ENCODE measurements at regions not wholly inside any gene's neighbourhood (a gene's known extent, or its start where the extent isn't known, plus 50 kb on each side); places are given as distances from the start of the nearest gene placed in this dataset.
A peak's percentile ranks its signal among the peaks of the same experiment; 100 is the strongest.

DNA sequence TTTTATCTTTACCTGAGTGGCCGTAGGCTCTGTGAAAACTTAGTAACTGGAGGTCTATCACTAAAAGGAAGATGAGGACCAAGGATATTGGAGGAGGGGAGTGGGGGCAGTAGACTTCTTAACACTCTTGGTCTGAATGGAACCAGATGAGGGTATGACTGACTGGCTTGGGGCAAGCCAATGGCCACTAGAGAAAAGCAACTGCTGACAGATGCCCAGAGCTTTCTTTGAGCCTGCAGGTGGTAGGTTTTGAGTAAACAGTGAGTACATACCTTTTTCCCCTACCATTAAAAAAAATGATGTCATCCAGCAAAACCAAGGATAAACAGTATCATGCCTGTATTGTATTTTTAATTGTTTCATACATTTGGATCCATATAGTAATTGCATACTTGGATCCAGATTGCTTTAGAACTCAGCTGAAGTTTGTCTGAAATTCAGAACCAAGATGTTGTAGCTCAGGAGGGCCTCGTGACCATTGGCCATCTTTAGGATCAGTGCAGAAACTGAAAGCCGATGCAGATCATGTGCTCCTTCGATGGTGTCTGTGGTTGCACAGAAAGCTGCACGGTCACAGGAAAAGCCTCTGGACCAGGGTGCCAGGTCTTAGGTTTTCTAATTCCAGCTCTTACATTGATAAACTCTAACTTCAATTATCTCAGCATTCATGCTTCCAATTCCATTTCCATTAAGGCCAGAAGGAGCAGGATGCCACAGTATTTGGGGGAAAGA, 131.0 kb downstream of the PDGFRA start:
- no peak for DNase-seq (ENCODE audit: low spot score)

DNA sequence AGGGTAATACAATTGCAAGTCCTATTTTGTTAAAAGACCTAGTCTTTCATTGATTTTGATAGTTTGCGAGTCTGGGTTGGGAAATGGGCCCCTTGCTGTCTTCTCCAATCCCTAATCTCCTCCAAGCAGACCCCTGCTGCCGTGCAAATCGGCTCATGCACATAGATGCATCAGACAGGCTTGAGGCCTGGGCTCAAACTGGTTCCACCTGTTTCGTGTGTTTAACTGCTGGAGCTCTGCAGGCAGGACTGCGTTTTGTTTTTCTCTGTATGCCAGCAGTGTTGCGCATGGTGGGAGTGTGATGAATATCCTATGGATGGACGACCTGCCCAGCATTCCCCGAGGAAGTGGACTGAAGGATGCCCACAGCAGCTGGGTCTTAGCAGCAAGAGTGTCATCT, 133.9 kb downstream of the PDGFRA start:
- no peak for DNase-seq (ENCODE audit: low spot score)

DNA sequence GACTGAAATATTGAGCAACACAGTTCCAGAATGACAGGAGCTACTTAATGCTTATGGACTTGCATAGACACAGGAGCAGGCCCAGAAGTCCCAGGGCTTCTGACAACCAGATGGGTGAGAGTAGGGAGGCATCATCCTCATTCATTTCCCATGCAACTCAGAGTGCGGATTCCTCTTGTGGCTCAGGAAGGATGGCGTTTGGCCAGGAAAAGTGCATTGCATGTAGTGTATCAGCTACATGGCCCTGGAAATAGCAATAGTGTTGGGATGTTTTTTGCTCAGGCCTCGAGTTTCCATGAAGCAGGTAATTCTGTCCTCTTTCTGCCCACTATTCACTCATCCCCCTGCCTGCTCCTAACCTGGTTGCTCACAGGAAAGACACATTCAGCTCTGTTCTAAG, 136.6 kb downstream of the PDGFRA start:
- no peak for DNase-seq (ENCODE audit: low spot score)

DNA sequence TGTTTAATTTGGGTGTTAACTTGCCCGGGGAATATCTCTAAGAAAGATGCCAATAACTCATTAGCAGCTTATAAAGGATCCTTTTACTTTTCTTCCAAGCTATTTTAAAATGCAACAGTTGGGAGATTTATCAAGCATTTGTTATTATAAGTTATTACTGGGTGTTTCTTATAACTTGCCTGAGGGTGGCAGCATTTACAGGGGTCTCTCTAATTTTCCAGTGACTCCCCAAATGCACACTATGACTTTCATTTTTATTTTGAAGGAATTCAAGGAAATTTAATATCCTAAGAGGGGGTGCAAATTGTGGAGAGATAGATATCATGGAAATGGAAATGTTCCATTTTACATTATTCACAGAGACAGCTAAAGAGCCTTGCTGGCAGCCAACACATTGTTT, 138.0 kb downstream of the PDGFRA start:
- DNase-seq (ENCODE audit: low spot score) = no peak

DNA sequence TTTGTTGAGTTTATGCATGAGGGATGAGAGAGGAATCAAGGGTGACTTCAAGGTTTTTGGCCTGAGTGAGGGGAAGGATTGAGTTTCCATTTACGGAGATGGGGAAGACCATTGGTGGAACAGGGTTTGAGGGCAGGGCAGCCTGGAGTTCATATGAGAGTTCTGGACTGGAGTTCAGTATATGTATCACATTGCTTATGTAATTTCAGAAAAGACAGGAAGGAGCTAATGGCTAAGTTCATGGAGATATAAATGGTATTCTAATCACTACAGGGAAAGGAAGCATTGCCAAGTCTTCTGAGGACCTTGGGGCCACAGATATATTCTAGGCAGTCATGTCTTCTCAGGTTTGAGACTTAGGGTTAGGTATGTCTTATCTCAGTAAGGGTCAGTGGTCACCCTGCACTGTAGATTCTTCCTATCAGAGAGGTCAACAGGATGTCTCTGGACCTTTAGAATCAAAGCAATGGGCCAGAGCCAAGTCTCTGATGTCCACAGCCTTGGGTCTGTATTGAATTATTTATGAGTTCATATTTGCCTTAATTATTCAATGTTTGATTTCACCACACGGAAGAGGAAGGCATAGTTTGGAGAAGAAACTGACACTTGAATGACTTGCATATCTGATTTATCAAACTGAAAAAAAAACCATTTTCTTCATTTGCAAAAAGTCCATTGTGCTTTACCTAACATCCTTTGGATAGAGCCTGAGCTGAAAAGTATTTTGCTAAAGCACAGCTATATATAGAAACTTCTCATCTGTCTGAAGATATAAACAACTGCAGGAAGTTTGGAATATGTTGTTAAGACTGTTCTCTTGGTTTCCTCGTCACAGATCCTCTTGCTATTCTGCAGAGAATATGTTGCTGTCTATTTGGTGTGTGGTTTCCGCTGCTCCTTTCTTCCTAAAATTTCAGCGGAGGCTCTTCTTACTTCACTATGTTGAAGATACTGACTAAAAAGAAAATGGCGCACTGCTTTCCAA, 139.5 kb downstream of the PDGFRA start:
- DNase-seq (ENCODE audit: low spot score) = no peak

DNA sequence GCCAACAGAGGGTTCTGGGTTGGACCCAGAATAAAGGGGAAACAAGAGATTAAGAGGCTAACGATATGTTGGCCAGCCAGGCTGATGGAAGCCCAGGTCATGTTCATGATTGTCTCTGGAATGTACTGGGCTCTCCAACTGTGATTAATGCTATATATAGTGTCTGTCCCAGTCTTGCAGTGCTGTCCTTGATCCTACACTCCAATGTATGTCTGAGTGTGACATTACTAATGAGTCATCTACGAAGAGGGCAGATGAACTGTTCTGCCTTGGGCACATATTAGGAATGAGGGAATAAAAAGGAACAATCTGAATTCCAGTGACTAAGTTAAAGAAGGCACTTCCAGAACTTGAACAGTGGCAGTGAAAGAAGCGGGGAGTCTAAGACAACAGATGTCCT, 142.1 kb downstream of the PDGFRA start:
- no peak for DNase-seq (ENCODE audit: low spot score)

DNA sequence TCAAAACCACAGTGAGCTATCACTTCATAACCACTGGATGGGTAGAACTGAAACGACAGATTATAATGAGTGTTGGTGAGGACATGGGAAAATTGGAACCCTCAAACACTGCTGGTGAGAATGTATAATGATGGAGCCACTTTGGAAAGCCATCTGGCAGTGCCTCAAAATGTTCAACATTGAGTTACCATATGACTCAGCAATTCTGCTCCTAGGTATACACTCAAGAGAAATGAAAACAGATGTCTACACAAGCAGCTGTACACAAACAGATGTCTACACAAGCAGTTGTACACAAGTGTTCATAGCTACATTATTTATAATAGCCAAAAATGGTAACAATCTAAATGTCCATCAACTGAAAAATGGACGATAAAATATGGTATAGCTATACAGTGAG, 143.9 kb downstream of the PDGFRA start:
- no peak for DNase-seq (ENCODE audit: low spot score)

DNA sequence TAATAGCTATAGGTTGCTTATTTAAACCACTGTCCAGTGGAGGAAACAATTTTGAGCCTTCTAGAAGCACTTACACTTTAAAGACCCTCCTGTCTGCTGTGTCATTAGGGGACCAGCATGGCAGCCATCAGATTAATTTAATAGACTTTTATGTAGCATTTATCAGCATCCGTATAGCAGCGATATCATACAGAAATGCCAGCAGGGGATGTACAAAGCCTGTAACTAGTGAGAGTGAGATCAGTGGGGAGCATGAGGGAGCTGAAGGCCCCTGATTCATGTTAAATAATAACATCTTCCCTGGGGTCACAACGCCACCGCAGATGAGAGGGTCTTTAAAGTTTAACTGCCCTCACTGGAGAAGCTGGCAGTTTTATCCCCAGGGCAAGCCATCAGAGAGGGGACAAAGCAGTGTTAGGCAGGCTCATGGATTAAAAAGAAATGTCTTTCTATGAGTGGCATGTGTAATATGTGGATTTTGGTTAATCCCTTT, 144.7 kb downstream of the PDGFRA start:
- DNase-seq (ENCODE audit: low spot score) = no peak

DNA sequence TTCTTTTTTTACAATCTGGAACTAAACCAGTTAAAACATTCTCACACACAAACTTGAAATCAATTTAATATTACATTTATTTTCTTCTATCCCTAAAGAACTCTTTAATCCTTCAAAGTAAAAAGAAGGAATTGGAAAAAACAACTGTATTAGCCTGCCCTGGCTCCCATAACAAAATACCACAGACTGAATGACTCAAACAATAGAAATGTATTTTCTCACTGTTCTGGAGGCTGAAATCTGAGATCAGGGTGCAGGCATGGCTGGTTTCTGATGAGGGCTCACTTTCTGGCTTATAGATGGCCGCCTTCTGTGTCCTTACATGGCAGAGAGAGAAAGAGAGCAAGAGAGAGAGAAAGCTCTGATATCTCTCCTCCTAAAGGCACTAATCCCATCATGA, 149.4 kb downstream of the PDGFRA start:
- DNase-seq (ENCODE audit: low spot score) = no peak

DNA sequence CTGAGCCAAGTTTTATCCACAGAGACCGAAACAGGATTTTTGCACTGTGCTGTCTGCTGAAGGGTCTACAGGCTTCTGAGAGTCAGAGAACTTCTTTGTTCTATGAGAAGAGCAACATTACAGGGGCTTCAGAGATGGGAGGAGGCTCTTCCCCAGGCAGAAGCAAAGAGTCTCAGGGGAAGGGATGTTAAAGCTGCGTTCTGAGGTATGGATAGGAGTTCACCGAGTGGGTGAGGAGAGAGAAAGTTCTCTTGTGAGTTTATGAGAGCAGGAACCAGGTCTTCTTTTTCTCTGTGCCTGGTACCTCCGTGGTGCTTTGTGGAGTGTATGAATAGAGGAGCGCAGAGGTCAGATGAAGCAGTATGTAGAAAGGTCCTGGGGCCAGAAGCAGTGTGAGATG, 155.1 kb downstream of the PDGFRA start:
- no peak for DNase-seq (ENCODE audit: low spot score)

DNA sequence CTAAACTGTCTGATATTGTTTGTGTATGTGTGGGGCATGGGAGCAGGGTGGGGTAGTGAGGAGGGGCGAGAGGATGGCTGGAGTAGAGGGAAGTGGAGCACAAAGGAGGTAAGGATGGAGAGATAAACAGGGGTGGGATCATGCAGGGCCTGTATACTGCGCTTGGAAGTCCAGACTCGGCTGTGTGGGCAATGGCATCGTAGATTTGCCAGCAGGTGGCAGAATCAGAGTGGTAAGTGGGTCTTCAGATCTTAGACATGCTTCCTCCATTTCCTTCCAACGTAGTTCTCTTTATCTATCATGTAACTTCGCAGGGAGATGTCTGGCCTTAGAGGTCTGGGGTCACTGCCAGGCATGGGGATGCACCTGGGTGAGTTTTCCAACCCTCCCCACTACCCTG, 155.5 kb downstream of the PDGFRA start:
- DNase-seq (ENCODE audit: low spot score) = peak; percentile 29

DNA sequence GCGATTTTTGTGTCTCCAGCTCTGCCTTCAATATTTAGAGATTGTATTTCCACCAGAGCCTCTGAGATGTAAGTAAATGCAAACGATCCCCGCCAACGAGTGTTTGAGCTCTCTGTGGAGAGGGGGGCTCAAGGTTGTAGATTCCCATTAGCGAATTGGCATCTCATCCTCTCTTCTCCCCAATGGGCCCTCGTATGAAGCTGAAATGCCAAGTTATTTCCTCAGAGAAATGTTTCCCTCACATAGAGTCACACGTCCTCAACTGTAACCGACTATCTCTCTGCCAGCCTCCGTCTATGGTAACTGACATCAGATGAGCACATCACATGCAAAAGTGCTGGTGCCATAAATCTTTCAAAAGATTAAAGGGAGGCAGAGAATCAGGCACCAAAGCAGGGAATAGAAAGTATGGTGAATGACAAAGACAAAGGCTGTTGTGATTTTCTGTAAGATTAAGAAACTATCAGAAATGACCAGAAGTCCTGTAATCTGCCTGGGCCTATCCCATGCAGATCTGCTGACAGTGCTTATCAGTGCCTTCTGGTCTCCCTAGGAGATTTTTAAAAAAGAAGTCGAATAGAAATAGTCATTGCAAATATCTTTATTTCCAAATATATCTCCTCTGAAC, 157.1 kb downstream of the PDGFRA start:
- no peak for DNase-seq (ENCODE audit: low spot score)

DNA sequence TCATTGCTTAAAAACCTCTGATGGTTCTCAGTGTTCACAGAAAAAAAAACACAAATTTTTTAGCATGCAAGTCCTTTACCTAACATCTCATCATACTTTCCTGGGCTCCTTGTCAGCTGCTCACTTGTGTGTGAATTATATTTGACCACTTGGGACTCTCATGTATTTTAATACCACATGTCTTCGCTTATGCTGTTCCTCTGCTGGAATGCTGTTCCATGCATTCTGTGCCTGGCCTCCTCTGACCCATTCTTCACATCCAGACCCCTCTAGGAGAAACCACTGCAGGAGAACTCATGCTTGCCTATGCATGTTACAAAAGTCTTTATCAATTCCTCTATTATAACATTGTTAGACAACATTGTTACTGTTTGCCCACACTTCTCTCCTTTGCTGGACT, 157.6 kb downstream of the PDGFRA start:
- DNase-seq (ENCODE audit: low spot score) = no peak

DNA sequence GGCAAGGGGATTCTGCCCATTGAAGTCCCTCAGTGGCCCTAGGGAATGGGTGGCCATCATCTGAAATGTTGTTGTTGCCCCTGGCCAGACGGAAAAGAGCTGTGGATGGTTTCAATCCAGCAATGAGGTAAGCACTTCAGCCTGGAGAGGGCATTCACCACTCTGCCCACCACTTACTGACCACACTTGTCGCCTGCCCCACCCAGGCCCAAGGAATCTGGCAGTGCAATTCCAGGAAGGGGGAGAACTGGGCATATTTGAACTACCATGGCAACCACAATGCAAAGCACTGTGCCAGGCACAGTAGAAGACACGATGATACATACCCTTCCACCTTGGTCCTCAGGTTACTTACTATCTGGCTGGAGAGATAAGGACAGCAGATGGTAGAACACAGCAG, 161.6 kb downstream of the PDGFRA start:
- no peak for DNase-seq (ENCODE audit: low spot score)

DNA sequence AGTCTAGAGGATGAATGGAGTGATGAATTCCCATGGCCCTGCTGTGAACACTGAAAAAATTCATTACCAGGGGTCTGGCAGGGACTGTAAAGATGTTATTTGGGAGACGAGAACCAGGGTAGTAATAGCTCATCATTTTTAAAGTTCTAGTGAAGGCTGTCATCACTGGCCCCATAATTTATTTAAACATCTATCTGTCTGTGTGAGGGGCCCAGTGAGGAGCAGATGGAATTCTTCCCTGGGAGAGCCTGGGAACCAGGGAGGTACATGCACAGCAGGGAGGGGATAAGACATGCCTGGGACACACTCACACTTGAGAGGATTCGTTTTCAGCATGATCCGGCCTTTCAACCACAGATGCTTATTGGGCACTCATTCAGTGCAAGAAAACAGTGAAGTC, 162.0 kb downstream of the PDGFRA start:
- no peak for DNase-seq (ENCODE audit: low spot score)

DNA sequence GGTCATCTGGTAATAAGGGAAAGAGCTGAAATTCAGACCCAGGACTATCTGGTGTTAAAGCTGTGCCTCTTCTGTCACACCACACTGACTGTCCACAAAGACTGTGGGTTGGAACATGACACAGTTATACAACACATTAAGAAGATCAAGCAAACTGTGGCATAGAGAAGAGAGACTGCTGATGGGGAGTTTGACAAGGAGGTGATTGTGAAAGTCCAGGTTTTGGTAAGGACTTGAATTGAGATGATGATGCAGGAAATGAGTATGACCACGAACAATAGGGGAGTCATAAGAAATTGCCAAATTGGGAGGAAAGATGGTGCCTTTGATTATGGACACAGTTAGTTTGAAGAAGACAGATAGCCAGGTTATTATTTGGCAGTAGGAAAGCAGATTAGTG, 163.4 kb downstream of the PDGFRA start:
- DNase-seq (ENCODE audit: low spot score) = no peak

DNA sequence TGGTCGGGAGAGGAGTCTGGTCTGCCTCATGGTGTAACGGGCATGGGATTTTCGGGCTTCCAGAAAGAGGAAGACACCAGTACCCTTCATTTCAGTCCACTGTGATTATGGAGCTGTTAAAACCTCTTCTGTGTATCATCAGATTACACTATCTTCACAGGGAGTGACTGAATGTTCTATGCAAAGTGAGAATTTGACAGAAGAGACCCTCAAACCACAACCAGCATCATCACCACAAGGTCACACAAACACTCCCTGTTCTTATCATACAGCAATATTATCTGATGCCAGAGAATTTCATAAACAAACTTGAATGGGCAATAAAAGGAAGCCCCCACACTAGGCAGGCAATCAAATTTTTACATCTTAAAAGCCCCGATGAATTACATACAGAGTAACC, 164.2 kb downstream of the PDGFRA start:
- DNase-seq (ENCODE audit: low spot score) = no peak

DNA sequence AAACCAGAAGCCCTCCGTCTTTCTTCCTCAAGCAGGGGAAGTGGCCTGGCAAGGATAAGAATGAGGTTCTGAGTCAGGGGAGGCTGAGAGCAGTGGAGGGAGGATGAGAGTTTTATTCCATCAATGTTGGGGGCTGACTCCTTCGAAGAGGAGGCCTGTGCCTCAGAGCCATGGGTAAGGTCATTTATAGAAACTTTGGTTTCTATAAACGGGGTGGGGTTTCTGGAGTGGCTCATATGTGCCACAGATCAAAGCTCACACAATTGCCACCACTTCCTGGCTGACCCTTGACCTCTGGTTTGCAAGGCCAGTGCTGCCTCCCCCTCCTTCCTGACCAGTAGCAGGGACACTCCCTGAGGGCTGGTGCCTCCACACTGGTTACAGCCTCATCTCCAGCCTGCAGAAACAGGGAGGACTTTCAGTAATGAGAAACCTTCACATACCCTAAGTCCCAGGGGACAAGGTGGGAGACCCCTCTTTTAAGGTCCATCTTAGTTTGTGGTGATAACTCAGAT, 166.0 kb downstream of the PDGFRA start:
- no peak for DNase-seq (ENCODE audit: low spot score)

DNA sequence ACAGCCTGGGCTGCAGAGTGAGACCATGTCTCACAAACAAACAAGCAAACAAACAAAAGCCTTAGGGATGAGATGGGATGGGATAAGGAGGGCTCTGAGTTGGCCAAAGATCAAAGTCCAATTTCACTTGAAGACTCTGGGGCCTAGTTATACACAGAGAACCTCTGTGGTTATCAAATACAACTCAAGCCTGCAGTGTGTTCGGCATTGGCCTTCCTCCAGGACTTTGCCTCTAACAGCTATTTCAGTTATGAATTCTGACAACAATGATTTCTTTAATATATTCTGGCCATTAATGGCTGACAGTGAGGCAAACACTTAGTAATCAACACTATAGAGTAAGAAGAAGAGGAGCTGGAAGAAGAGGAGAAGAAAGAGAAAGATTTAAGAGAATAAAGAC, 171.1 kb downstream of the PDGFRA start:
- no peak for DNase-seq (ENCODE audit: low spot score)

DNA sequence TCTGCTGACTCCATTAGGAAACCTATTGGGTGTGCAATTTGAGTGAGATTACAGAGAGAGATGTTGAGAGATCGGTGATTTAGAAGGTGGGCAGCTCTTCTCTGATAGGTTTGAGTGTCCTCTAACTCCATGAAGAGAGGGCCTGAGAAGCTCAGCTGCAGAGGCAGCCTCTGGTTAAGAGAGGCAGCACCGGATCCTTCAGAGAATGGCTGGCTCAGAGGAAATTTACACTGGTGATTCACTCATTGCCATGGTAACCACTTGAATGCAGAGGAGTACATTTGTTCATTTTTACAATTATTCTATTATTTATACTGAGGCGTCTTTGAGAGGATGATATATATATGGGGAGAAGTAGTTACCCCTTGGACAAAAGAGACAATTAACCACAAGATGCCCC, 171.7 kb downstream of the PDGFRA start:
- no peak for DNase-seq (ENCODE audit: low spot score)

DNA sequence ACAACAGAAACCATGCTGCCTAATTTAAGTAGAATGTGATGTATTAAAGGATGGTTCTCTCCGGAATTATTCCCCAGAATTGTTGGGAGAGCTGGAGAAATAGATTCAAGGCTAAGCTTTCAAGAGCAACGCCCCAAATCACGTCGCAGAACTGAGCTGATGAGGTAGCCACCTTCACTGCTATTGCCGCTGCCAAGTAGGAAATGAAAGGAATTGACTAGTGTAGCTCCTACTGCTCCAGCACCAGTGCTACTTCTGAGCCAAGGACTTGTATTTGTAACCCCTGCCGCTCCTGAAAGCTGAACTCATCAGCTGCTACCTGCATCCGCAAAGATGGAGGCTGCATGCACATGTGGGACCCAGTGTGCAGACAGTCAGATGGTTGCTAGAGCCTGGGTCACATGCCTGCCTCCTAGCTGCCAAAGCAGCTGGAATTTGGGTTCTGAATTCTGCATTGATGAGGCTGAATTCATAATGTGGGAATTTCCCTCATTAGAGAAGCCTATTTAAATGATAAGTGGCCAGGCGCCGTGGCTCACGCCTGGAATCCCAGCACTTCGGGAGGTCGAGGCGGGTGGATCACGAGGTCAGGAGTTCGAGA, 173.9 kb downstream of the PDGFRA start:
- DNase-seq (ENCODE audit: low spot score) = no peak
